ENCODE measurements at regions not wholly inside any gene's neighbourhood (a gene's known extent, or its start where the extent isn't known, plus 50 kb on each side); places are given as distances from the start of the nearest gene placed in this dataset.

DNA sequence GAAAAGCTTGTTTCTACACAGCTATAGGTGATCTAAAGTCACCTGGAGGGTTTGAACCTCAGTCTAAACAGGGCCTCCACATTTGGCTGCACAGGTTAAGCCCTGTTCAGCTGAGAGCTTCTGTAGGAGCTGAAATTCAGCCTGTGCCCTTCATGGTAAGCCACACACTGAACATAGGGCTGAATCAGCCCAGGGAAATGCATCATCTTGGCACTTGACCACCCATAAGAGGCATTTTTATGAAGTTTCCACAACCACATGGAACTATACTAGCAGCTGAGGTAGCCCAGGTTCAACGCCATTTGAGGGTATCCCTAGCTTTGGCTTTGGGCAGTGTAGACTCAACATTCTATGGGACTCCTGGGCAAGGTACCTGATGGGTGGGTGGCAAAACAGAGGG is 126.8 kb downstream of the FAM174B start:
- ChIA-PET POLR2A (no interaction called here), CTCF (no interaction called here)
- Histone ChIP-seq H3K4me1 (ENCODE audit: insufficient read depth, low read length) (no peaks in the 10 kb centered on the region), H3K27me3 (ENCODE audit: insufficient read depth, low read length, poor library complexity, severe bottlenecking) (peaks cover 3% of the 10 kb centered on the region), H3K36me3 (ENCODE audit: insufficient read depth, low read length) (no peaks in the 10 kb centered on the region), H3K27ac (ENCODE audit: low read depth, low read length) (no peak overlapping the region), H3K4me3 (ENCODE audit: low read length) (no peak overlapping the region), H3K9me3 (ENCODE audit: low read length) (no peaks in the 10 kb centered on the region)
- no peak overlapping the region for H3K4me3 Mint-ChIP-seq
- H3K27me3 Mint-ChIP-seq = peaks cover 8 to 37% of the 10 kb centered on the region in 2 donors
- no peaks in the 10 kb centered on the region for H3K4me1 Mint-ChIP-seq
- no peaks in the 10 kb centered on the region for H3K36me3 Mint-ChIP-seq
- peaks cover 0 to 4% (median 0%) of the 10 kb centered on the region in 5 donors for H3K9me3 Mint-ChIP-seq
- DNase-seq = no peak
- H3K27ac Mint-ChIP-seq = no peak overlapping the region

DNA sequence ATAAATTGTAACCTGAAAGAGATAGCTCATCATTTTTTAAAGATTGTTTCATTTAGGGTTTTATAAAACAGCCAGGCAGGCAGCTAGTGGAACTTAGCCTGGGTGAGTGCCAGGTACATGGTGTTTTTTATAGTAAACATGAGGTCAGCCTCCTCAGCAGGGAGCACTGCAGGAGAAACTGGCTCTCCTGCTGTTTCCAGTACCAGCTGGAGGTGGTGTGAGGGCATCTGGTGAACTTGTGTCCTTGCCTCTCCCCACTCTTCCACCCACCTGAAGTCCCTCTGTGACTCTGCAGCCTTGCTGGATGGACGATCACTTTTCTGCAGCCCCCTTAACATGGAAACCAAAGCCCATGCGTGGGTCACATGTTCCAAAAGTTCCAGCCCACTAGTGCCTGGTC is 128.4 kb downstream of the FAM174B start:
- no peak for DNase-seq
- Mint-ChIP-seq H3K27me3 (peaks cover 8 to 37% of the 10 kb centered on the region in 2 donors), H3K4me1 (no peaks in the 10 kb centered on the region), H3K27ac (no peak overlapping the region), H3K4me3 (no peak overlapping the region), H3K9me3 (peaks cover 0 to 4% (median 0%) of the 10 kb centered on the region in 5 donors), H3K36me3 (no peaks in the 10 kb centered on the region)
- no peaks in the 10 kb centered on the region for H3K4me1 ChIP-seq (ENCODE audit: insufficient read depth, low read length)
- no peaks in the 10 kb centered on the region for H3K9me3 ChIP-seq (ENCODE audit: low read length)
- H3K27ac ChIP-seq (ENCODE audit: low read depth, low read length) = no peak overlapping the region
- no peak overlapping the region for H3K4me3 ChIP-seq (ENCODE audit: low read length)
- POLR2A ChIA-PET = no interaction called here
- H3K36me3 ChIP-seq (ENCODE audit: insufficient read depth, low read length) = no peaks in the 10 kb centered on the region
- CTCF ChIA-PET = no interaction called here
- H3K27me3 ChIP-seq (ENCODE audit: insufficient read depth, low read length, poor library complexity, severe bottlenecking) = no peaks in the 10 kb centered on the region

DNA sequence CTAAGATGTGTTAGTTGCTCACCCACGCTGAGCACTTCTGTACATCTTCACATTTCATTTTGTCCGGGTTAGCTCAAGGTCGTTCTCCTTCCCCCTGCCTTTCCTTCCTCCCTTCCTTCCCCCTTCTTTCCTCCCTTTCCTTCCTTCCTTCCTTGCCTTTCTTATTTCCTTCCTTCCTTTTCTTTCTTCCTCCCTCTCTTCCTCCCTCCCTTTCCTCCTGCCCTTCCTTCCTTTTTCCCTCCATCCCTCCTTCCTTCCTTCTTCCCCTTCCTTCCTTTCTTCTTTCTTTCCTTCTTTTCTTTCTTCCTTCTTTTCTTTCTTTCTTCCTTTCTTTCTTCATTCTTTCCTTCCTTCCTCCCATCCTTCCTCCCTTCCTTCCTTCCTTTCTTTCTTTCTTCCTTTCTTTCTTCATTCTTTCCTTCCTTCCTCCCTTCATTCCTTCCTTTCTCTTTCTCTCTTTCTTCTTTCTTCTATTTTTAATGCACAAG is 129.8 kb downstream of the FAM174B start:
- CTCF ChIA-PET = interaction anchor here (0.7 kb wide), 1 partner anchor 741 kb away, joined by 3 read pairs; no protein-coding TSS in a partner anchor
- Mint-ChIP-seq H3K27me3 (peaks cover 8 to 27% of the 10 kb centered on the region in 2 donors), H3K4me3 (no peak overlapping the region), H3K9me3 (peaks cover 0 to 4% (median 0%) of the 10 kb centered on the region in 5 donors), H3K36me3 (no peaks in the 10 kb centered on the region), H3K27ac (no peak overlapping the region), H3K4me1 (peaks cover 2 to 6% (median 4%) of the 10 kb centered on the region in 3 donors)
- Histone ChIP-seq H3K4me3 (ENCODE audit: low read length) (no peak overlapping the region), H3K36me3 (ENCODE audit: insufficient read depth, low read length) (no peaks in the 10 kb centered on the region), H3K27ac (ENCODE audit: low read depth, low read length) (no peak overlapping the region), H3K4me1 (ENCODE audit: insufficient read depth, low read length) (no peaks in the 10 kb centered on the region), H3K9me3 (ENCODE audit: low read length) (no peaks in the 10 kb centered on the region), H3K27me3 (ENCODE audit: insufficient read depth, low read length, poor library complexity, severe bottlenecking) (no peaks in the 10 kb centered on the region)
- DNase-seq = no peak
- POLR2A ChIA-PET = no interaction called here

DNA sequence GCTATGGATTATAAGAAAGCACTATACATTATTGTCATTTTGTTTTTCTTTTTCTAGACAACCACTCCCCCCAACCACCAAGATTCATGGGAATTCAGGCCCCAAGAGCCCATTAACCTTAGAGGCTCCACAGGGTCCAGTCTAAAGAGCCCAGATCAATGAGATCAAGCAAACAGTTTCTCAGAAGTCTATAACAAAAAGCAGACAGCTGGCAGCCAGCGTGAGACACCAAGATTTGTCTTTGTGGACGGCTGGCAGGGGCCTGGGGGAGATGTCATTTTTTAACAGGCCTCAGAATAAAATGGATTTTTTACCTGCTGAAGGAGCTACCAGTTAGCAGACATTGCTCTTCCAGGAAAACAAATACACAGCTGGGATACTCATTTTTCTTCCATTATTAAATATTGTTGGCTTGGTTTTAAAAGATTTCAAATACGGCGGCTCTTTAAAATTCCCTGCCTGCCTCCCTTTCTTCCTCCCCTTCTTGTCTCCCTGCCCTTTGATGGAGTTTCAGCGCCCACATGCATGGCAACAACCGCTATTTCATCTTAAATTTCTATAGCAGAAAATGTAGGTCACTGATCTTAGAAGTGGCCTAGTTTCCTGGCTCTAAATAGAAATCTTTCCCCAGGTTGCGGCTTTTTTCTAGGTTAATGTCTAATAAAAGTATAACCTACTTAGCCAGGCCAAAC is 130.6 kb downstream of the FAM174B start:
- Histone ChIP-seq H3K36me3 (ENCODE audit: insufficient read depth, low read length) (no peaks in the 10 kb centered on the region), H3K4me1 (ENCODE audit: insufficient read depth, low read length) (no peaks in the 10 kb centered on the region), H3K4me3 (ENCODE audit: low read length) (no peak overlapping the region), H3K27ac (ENCODE audit: low read depth, low read length) (no peak overlapping the region), H3K9me3 (ENCODE audit: low read length) (no peaks in the 10 kb centered on the region), H3K27me3 (ENCODE audit: insufficient read depth, low read length, poor library complexity, severe bottlenecking) (no peaks in the 10 kb centered on the region)
- H3K4me3 Mint-ChIP-seq = no peak overlapping the region
- no peak for DNase-seq
- peaks cover 2 to 6% (median 4%) of the 10 kb centered on the region in 3 donors for H3K4me1 Mint-ChIP-seq
- peaks cover 5 to 21% of the 10 kb centered on the region in 2 donors for H3K27me3 Mint-ChIP-seq
- ChIA-PET POLR2A (no interaction called here), CTCF (no interaction called here)
- H3K27ac Mint-ChIP-seq = peak overlapping the region in 1 of 8 donors; percentile 26
- H3K36me3 Mint-ChIP-seq = no peaks in the 10 kb centered on the region
- peaks cover 0 to 4% (median 0%) of the 10 kb centered on the region in 5 donors for H3K9me3 Mint-ChIP-seq

DNA sequence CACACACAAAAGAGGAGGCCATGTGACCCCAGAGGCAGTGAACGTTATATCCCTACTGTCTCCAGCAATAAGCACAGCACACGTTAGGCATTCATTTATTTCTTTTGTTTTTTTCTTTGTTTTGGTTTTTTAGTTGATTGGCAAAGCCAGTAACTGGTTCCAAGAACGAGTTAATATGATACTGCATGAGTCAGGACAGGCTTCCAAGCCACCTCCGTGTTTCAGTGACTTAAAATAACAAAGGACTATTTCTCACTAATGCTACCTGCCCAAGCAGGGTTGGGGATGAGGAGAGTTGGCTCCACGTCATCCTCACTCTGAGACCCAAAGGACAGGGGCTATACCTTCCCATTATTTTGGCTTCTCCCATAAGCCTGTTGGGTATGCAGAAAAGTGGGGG is 130.5 kb downstream of the ST8SIA2 start:
- peaks cover 5 to 13% of the 10 kb centered on the region in 2 donors for H3K27me3 Mint-ChIP-seq
- Histone ChIP-seq H3K27me3 (ENCODE audit: insufficient read depth, low read length, poor library complexity, severe bottlenecking) (no peaks in the 10 kb centered on the region), H3K36me3 (ENCODE audit: insufficient read depth, low read length) (no peaks in the 10 kb centered on the region), H3K4me3 (ENCODE audit: low read length) (no peak overlapping the region), H3K4me1 (ENCODE audit: insufficient read depth, low read length) (no peaks in the 10 kb centered on the region), H3K27ac (ENCODE audit: low read depth, low read length) (no peak overlapping the region), H3K9me3 (ENCODE audit: low read length) (no peaks in the 10 kb centered on the region)
- no peak for DNase-seq
- POLR2A ChIA-PET = no interaction called here
- CTCF ChIA-PET = no interaction called here
- H3K4me3 Mint-ChIP-seq = no peak overlapping the region
- peaks cover 0 to 4% (median 0%) of the 10 kb centered on the region in 5 donors for H3K9me3 Mint-ChIP-seq
- no peaks in the 10 kb centered on the region for H3K36me3 Mint-ChIP-seq
- peak overlapping the region in 1 of 8 donors; percentile 43 for H3K27ac Mint-ChIP-seq
- H3K4me1 Mint-ChIP-seq = peaks cover 2 to 6% (median 4%) of the 10 kb centered on the region in 3 donors

DNA sequence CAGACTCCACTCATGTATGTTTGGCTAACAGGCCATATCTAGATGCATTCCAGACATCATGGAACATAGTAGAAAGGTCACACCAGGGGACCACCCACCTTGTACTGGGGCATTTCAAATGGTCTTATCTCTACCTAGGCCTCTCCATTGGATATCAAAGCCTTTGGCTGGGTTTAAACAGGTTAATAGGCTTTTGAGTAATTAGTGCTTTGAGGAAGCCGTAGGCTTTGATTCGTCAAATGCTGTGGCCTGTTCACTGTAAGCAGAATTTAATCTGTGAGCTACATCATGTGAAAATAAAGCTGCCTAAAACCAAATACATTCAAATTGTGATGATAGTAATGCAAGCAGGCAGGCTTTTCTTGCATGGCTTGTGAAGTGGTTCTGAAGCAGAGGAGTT is 129.5 kb downstream of the ST8SIA2 start:
- peaks cover 5 to 10% of the 10 kb centered on the region in 2 donors for H3K27me3 Mint-ChIP-seq
- no peaks in the 10 kb centered on the region for H3K36me3 ChIP-seq (ENCODE audit: insufficient read depth, low read length)
- no peak overlapping the region for H3K4me3 Mint-ChIP-seq
- H3K27ac Mint-ChIP-seq = no peak overlapping the region
- H3K4me1 ChIP-seq (ENCODE audit: insufficient read depth, low read length) = no peaks in the 10 kb centered on the region
- H3K4me3 ChIP-seq (ENCODE audit: low read length) = no peak overlapping the region
- H3K27me3 ChIP-seq (ENCODE audit: insufficient read depth, low read length, poor library complexity, severe bottlenecking) = no peaks in the 10 kb centered on the region
- peaks cover 2 to 6% (median 4%) of the 10 kb centered on the region in 3 donors for H3K4me1 Mint-ChIP-seq
- DNase-seq = no peak
- ChIA-PET POLR2A (no interaction called here), CTCF (no interaction called here)
- H3K36me3 Mint-ChIP-seq = no peaks in the 10 kb centered on the region
- peaks cover 0 to 4% (median 0%) of the 10 kb centered on the region in 5 donors for H3K9me3 Mint-ChIP-seq
- H3K27ac ChIP-seq (ENCODE audit: low read depth, low read length) = no peak overlapping the region
- H3K9me3 ChIP-seq (ENCODE audit: low read length) = no peaks in the 10 kb centered on the region

DNA sequence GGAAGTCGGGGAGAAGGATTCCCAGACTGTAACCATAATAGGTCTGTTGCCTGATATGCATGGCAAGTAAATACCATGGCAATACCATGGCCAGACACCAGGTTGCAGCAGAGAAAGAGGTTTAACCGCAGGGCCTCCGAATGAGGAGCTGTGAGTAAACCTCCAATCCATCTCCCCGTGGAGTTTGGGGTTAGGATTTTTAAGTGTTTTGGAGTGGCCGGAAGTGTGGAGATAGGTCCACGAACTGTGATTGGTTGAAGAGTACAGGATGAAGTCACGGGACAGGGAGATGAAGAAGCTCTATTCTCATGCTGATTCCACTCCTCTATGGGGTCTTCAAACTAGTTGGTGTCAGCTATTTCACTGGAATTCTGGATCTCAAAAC is 127.9 kb downstream of the ST8SIA2 start:
- CTCF ChIA-PET = interaction anchor here (1.1 to 1.3 kb wide), 2 partner anchors 10 to 188 kb away, joined by 4 read pairs; no protein-coding TSS in a partner anchor
- Mint-ChIP-seq H3K36me3 (no peaks in the 10 kb centered on the region), H3K9me3 (peaks cover 0 to 2% (median 0%) of the 10 kb centered on the region in 5 donors), H3K4me3 (no peak overlapping the region), H3K4me1 (peaks cover 2 to 6% (median 4%) of the 10 kb centered on the region in 3 donors), H3K27me3 (peaks cover under 1 to 3% of the 10 kb centered on the region in 2 donors), H3K27ac (no peak overlapping the region)
- no peak overlapping the region for H3K4me3 ChIP-seq (ENCODE audit: low read length)
- H3K27me3 ChIP-seq (ENCODE audit: insufficient read depth, low read length, poor library complexity, severe bottlenecking) = no peaks in the 10 kb centered on the region
- H3K4me1 ChIP-seq (ENCODE audit: insufficient read depth, low read length) = no peaks in the 10 kb centered on the region
- no peaks in the 10 kb centered on the region for H3K36me3 ChIP-seq (ENCODE audit: insufficient read depth, low read length)
- no peaks in the 10 kb centered on the region for H3K9me3 ChIP-seq (ENCODE audit: low read length)
- POLR2A ChIA-PET = no interaction called here
- no peak overlapping the region for H3K27ac ChIP-seq (ENCODE audit: low read depth, low read length)
- DNase-seq = peak in 2 of 5 donors; percentile 27 to 52

DNA sequence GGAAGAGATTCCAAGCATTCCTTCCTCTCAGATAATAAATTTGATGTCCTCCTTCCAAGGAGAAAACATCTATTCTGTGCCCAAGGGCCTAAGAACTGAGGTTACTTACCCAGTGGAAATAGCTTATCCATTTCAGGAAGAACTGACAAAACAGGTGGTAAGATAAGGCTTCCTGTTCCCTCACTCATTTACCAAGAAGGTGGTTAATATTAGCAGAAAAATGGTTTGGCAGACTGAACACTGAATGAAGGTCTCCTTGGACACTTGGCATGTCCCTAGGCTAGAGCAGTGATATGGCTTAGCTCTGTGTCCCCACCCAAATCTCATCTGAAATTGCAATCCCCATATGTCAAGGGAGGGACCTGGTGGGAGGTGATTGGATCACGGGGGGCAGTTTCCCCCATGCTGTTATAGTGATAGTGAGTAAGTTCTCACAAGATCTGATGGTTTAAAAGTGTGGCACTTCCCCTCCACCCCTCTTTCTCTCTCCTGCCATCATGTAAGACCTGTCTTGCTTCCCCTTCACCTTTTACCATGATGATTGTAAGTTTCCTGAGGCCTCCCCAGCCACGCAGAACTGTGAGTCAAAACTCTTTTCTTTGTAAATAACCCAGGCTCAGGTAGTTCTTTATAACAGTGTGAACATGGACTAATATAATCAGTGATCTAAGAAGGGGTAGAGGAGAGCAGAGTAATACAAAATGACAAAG is 127.4 kb downstream of the ST8SIA2 start:
- Histone ChIP-seq H3K4me1 (ENCODE audit: insufficient read depth, low read length) (no peaks in the 10 kb centered on the region), H3K27me3 (ENCODE audit: insufficient read depth, low read length, poor library complexity, severe bottlenecking) (no peaks in the 10 kb centered on the region), H3K36me3 (ENCODE audit: insufficient read depth, low read length) (no peaks in the 10 kb centered on the region), H3K4me3 (ENCODE audit: low read length) (no peak overlapping the region), H3K27ac (ENCODE audit: low read depth, low read length) (no peak overlapping the region), H3K9me3 (ENCODE audit: low read length) (no peaks in the 10 kb centered on the region)
- H3K27ac Mint-ChIP-seq = no peak overlapping the region
- ChIA-PET CTCF (interaction anchor here (1.1 to 1.3 kb wide), 2 partner anchors 10 to 188 kb away, joined by 4 read pairs; no protein-coding TSS in a partner anchor), POLR2A (no interaction called here)
- peaks cover 0 to 2% (median 0%) of the 10 kb centered on the region in 5 donors for H3K9me3 Mint-ChIP-seq
- peaks cover 2 to 6% (median 4%) of the 10 kb centered on the region in 3 donors for H3K4me1 Mint-ChIP-seq
- no peak for DNase-seq
- no peak overlapping the region for H3K4me3 Mint-ChIP-seq
- H3K36me3 Mint-ChIP-seq = no peaks in the 10 kb centered on the region
- no peaks in the 10 kb centered on the region for H3K27me3 Mint-ChIP-seq
